H1 (cell line): ENCODE measurements at regions not wholly inside any gene's neighbourhood (a gene's known extent, or its start where the extent isn't known, plus 50 kb on each side); places are given as distances from the start of the nearest gene placed in this dataset.

Source experiments
- CHD1 ChIP-seq: IDR thresholded peaks from 2 replicates; pipeline ENCODE4 v1.6.1; 2012; ENCODE audit warnings: low read depth, low read length, improper control_type of control experiment
- CHD7 ChIP-seq: fragments of 300-600 bp; sonication (generic); IDR thresholded peaks from 2 replicates; pipeline ENCODE4 v1.7.1; 2012; ENCODE audit warnings: low read length, moderate library complexity, mild to moderate bottlenecking, inconsistent platforms; ENCODE audit not compliant: insufficient replicate concordance
- SIRT6 ChIP-seq: IDR thresholded peaks from one replicate; pipeline ENCODE4 v1.7.1; 2012; ENCODE audit warnings: low read length, inconsistent platforms
- TAF1 ChIP-seq: IDR thresholded peaks from 2 replicates; pipeline ENCODE4 v1.6.1; 2011; ENCODE audit warnings: mild to moderate bottlenecking, low read depth, low read length

- TF ChIP-seq CHD1 (no peak), TAF1 (no peak), CHD7 (no peak), SIRT6 (no peak)
Measured at GRCh38 chr5:4418084-4418483, 722.0 kb upstream of the ADAMTS16 start (continued).
